ENCODE measurements at regions not wholly inside any gene's neighbourhood (a gene's known extent, or its start where the extent isn't known, plus 50 kb on each side); places are given as distances from the start of the nearest gene placed in this dataset.
"Not testable (repeated sequence)": the region's sequence is repeated elsewhere in the genome, so short reads cannot be mapped to it uniquely, and the experiment has no call there.

- ChIA-PET CTCF (no interaction called here), POLR2A (no interaction called here)
Measured at GRCh38 chr4:120636120-120636630, 286.4 kb downstream of the PRDM5 start.

- ChIA-PET POLR2A (no interaction called here), CTCF (no interaction called here)
Measured at GRCh38 chr4:120633810-120634209, 288.7 kb downstream of the PRDM5 start.

- ChIA-PET POLR2A (no interaction called here), CTCF (no interaction called here)
Measured at GRCh38 chr4:120630427-120630826, 292.1 kb downstream of the PRDM5 start.

GRCh38 chr4:120629546-120630108, 292.9 kb downstream of the PRDM5 start:
- ChIA-PET POLR2A (no interaction called here), CTCF (no interaction called here)

GRCh38 chr4:120622601-120623000, 299.9 kb downstream of the PRDM5 start:
- ChIA-PET CTCF (no interaction called here), POLR2A (no interaction called here)

- ChIA-PET POLR2A (no interaction called here), CTCF (no interaction called here)
Measured at GRCh38 chr4:120617171-120617570, 305.4 kb downstream of the PRDM5 start.

- ChIA-PET CTCF (no interaction called here), POLR2A (no interaction called here)
Measured at GRCh38 chr4:120616041-120616440, 306.5 kb downstream of the PRDM5 start.

- ChIA-PET POLR2A (no interaction called here), CTCF (no interaction called here)
Measured at GRCh38 chr4:120613778-120614177, 308.7 kb downstream of the PRDM5 start.

- ChIA-PET CTCF (no interaction called here), POLR2A (no interaction called here)
Measured at GRCh38 chr4:120611092-120611491, 311.4 kb downstream of the PRDM5 start.

- CTCF ChIA-PET = no interaction called here
- POLR2A ChIA-PET = no interaction called here
Measured at GRCh38 chr4:120591038-120591437, 331.5 kb downstream of the PRDM5 start.

- ChIA-PET CTCF (no interaction called here), POLR2A (no interaction called here)
Measured at GRCh38 chr4:120589787-120590186, 332.7 kb downstream of the PRDM5 start.

GRCh38 chr4:120568731-120569130, 353.8 kb downstream of the PRDM5 start:
- CTCF ChIA-PET = no interaction called here
- POLR2A ChIA-PET = no interaction called here

GRCh38 chr4:120561648-120562047, 360.9 kb downstream of the PRDM5 start:
- POLR2A ChIA-PET = no interaction called here
- CTCF ChIA-PET = no interaction called here

- POLR2A ChIA-PET = no interaction called here
- CTCF ChIA-PET = no interaction called here
Measured at GRCh38 chr4:120557372-120557771, 365.2 kb downstream of the PRDM5 start.

GRCh38 chr4:120555058-120555457, 367.5 kb downstream of the PRDM5 start:
- ChIA-PET POLR2A (no interaction called here), CTCF (no interaction called here)

GRCh38 chr4:120554086-120554485, 368.4 kb downstream of the PRDM5 start:
- POLR2A ChIA-PET = no interaction called here
- CTCF ChIA-PET = no interaction called here

GRCh38 chr4:120550624-120551220, 371.8 kb downstream of the PRDM5 start:
- CTCF ChIA-PET, POLR2A ChIA-PET: not testable (repeated sequence)

GRCh38 chr4:120549011-120549570, 373.4 kb downstream of the PRDM5 start:
- CTCF ChIA-PET = interaction anchor here (1.1 kb wide), 1 partner anchor 9 kb away, joined by 3 read pairs; no protein-coding TSS in a partner anchor
- POLR2A ChIA-PET = no interaction called here

GRCh38 chr4:120545391-120545790, 377.1 kb downstream of the PRDM5 start:
- ChIA-PET POLR2A (no interaction called here), CTCF (no interaction called here)

GRCh38 chr4:120544838-120545237, 377.7 kb downstream of the PRDM5 start:
- CTCF ChIA-PET = no interaction called here
- POLR2A ChIA-PET = no interaction called here

- ChIA-PET CTCF (no interaction called here), POLR2A (no interaction called here)
Measured at GRCh38 chr4:120540625-120541024, 381.9 kb downstream of the PRDM5 start.

- CTCF ChIA-PET = no interaction called here
Measured at GRCh38 chr4:120536884-120537283, 385.6 kb downstream of the PRDM5 start.

More at GRCh38 chr4:120536884-120537283, 385.6 kb downstream of the PRDM5 start:
- POLR2A ChIA-PET = no interaction called here

Measured in activated CD8-positive, alpha-beta memory T cell treated with anti-CD3 and anti-CD28 coated beads for 36 hours (primary cell).